ENCODE measurements at regions not wholly inside any gene's neighbourhood (a gene's known extent, or its start where the extent isn't known, plus 50 kb on each side); places are given as distances from the start of the nearest gene placed in this dataset.

- TF ChIP-seq PBX3 (IDR thresholded peaks at IDR 0.05) = no peak
- TF ChIP-seq SMC3 (IDR thresholded peaks at IDR 0.05) = no peak
- no peak for TF ChIP-seq MAX (IDR thresholded peaks at IDR 0.05)
- TF ChIP-seq CEBPB (IDR thresholded peaks at IDR 0.05) = no peak
- TF ChIP-seq ZFP36 (IDR thresholded peaks at IDR 0.05; ENCODE audit: borderline replicate concordance, partially characterized antibody) = no peak
- TF ChIP-seq HES2 (IDR thresholded peaks at IDR 0.05) = no peak
- TF ChIP-seq NPAS2 (CRISPR knock-in tag; IDR thresholded peaks at IDR 0.05; ENCODE audit: borderline replicate concordance) = no peak
- TF ChIP-seq MAFK (IDR thresholded peaks at IDR 0.05; ENCODE audit: partially characterized antibody) = no peak
- no peak for TF ChIP-seq CBX2 (IDR thresholded peaks at IDR 0.05; ENCODE audit: borderline replicate concordance, low read depth)
- no peak for TF ChIP-seq ESRRA (IDR thresholded peaks at IDR 0.05; ENCODE audit: borderline replicate concordance, low read length)
Observed at GRCh38 chr21:43315244-43316137, 111.4 kb downstream of the SIK1 start (continued).

GRCh38 chr21:43313939-43314405, 113.0 kb downstream of the SIK1 start:
- H3K4me1 ChIP-seq = peaks cover 17% of the 10 kb centered on the region
- CTCF ChIA-PET = interaction anchor here (2.0 kb wide), 1 partner anchor 11 kb away, joined by 6 read pairs; no protein-coding TSS in a partner anchor
- FAIRE-seq (no peak), DNase-seq (ENCODE audit: low read depth in 1 of 2, low spot score in 1 of 2) (no peak), ATAC-seq (no peak)
- H3K4me2 ChIP-seq = no peak overlapping the region
- TF ChIP-seq BCL3 (IDR thresholded peaks at IDR 0.05) (no peak), CHD4 (IDR thresholded peaks at IDR 0.05; ENCODE audit: borderline replicate concordance) (no peak), ZFP36 (IDR thresholded peaks at IDR 0.05; ENCODE audit: borderline replicate concordance, partially characterized antibody) (no peak), FOSL2 (IDR thresholded peaks at IDR 0.05) (no peak), FOSL2 (CRISPR knock-in tag; IDR thresholded peaks at IDR 0.05) (no peak), EHF (CRISPR knock-in tag; IDR thresholded peaks at IDR 0.05) (no peak), EHMT2 (IDR thresholded peaks at IDR 0.05; ENCODE audit: low read depth) (no peak), CBX2 (IDR thresholded peaks at IDR 0.05; ENCODE audit: borderline replicate concordance, low read depth) (no peak), HEYL (CRISPR knock-in tag; IDR thresholded peaks at IDR 0.05) (no peak)
- H3K27ac ChIP-seq = peak overlapping the region; percentile 30 to 58; a peak in 2 of 6 replicates
- H3K4me3 ChIP-seq = no peak overlapping the region
- POLR2A ChIA-PET = no interaction called here
- H3K9me3 ChIP-seq = peaks cover 6% of the 10 kb centered on the region; the same call in 1 of the 3 replicates
- 84% methylated on average over 7 of the region's 9 CpGs for WGBS (ENCODE audit: missing lambda C conversion rate)

GRCh38 chr21:43313221-43313938, 113.6 kb downstream of the SIK1 start:
- H3K4me2 ChIP-seq = no peak overlapping the region
- no peak overlapping the region for H3K4me3 ChIP-seq
- peaks cover 6% of the 10 kb centered on the region; the same call in 1 of the 3 replicates for H3K9me3 ChIP-seq
- ChIA-PET CTCF (interaction anchor here (2.0 kb wide), 1 partner anchor 11 kb away, joined by 6 read pairs; no protein-coding TSS in a partner anchor), POLR2A (no interaction called here)
- H3K4me1 ChIP-seq = peaks cover 12% of the 10 kb centered on the region; the same call in 2 of the 3 replicates
- 79% methylated on average over 7 of the region's 20 CpGs for WGBS (ENCODE audit: missing lambda C conversion rate)
- no peak for ATAC-seq
- no peak for FAIRE-seq
- no peak for TF ChIP-seq CBX8 (IDR thresholded peaks at IDR 0.05)
- TF ChIP-seq CHD4 (IDR thresholded peaks at IDR 0.05; ENCODE audit: borderline replicate concordance) = no peak
- no peak for TF ChIP-seq KDM5A (IDR thresholded peaks at IDR 0.05)
- no peak for TF ChIP-seq E2F6 (IDR thresholded peaks at IDR 0.05; ENCODE audit: borderline replicate concordance, low read depth)
- no peak for TF ChIP-seq ELK1 (IDR thresholded peaks at IDR 0.05; ENCODE audit: low read depth, low read length)
- TF ChIP-seq BCL3 (IDR thresholded peaks at IDR 0.05) = no peak
- TF ChIP-seq FOXS1 (CRISPR knock-in tag; IDR thresholded peaks at IDR 0.05) = no peak
- no peak for TF ChIP-seq HOXB5 (CRISPR knock-in tag; IDR thresholded peaks at IDR 0.05)
- TF ChIP-seq NFE2L2 (conservative IDR thresholded peaks at IDR 0.05; ENCODE audit: low read length) = no peak
- TF ChIP-seq ESRRA (IDR thresholded peaks at IDR 0.05; ENCODE audit: borderline replicate concordance, low read length) = no peak
- TF ChIP-seq POLR2A (IDR thresholded peaks at IDR 0.05; ENCODE audit: low read length) = no peak
- no peak for DNase-seq (ENCODE audit: low read depth in 1 of 2, low spot score in 1 of 2)
- H3K27ac ChIP-seq = peak overlapping the region; percentile 30 to 58; a peak in 3 of 6 replicates
